ENCODE measurements at regions not wholly inside any gene's neighbourhood (a gene's known extent, or its start where the extent isn't known, plus 50 kb on each side); places are given as distances from the start of the nearest gene placed in this dataset.

DNA sequence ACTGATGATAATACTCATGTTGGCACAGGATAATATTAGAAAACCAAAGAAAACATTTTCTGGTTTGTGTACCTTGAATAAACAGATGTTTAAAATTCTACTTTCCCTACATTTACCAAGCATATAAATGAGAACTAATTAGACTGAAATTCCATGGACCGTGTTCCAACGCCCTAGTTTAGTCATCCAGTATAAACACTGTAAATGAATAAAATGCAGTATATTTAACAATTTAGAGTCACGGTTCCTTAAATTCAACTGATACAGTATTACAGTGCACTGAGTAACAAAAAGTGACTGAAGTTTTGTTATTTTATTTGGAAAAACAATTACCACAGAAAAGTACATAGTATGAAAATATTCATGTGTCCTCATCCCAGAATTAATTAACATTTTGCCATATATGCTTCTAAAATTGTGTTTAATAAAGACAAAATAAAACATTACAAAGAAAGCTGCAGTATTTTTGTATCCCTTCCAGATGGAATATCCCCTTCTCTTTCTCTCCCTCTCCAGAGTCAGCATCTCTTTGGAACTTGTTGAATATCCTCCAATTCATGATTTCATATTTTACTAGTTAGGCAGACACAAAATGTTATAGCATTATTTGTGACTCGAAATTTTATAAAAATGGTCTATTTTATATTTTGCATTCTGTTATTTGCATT lies 112.5 kb downstream of the HMHB1 start:
- TF ChIP-seq POLR2A (IDR thresholded peaks at IDR 0.05) (no peak), POLR2AphosphoS5 (IDR thresholded peaks at IDR 0.05) (no peak)
- TF ChIP-seq, protein P1, sequence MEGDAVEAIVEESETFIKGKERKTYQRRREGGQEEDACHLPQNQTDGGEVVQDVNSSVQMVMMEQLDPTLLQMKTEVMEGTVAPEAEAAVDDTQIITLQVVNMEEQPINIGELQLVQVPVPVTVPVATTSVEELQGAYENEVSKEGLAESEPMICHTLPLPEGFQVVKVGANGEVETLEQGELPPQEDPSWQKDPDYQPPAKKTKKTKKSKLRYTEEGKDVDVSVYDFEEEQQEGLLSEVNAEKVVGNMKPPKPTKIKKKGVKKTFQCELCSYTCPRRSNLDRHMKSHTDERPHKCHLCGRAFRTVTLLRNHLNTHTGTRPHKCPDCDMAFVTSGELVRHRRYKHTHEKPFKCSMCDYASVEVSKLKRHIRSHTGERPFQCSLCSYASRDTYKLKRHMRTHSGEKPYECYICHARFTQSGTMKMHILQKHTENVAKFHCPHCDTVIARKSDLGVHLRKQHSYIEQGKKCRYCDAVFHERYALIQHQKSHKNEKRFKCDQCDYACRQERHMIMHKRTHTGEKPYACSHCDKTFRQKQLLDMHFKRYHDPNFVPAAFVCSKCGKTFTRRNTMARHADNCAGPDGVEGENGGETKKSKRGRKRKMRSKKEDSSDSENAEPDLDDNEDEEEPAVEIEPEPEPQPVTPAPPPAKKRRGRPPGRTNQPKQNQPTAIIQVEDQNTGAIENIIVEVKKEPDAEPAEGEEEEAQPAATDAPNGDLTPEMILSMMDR (IDR thresholded peaks at IDR 0.05), result no peak

All from prostate gland (tissue), 2 donors.